BLaER1 treated with 17β-estradiol and CSF1 and Interleukin-3, amounts not matched to agents 10 nM and 100 nM (cell line): ENCODE measurements at regions not wholly inside any gene's neighbourhood (a gene's known extent, or its start where the extent isn't known, plus 50 kb on each side); places are given as distances from the start of the nearest gene placed in this dataset.

Experiments used
- H3K27ac ChIP-seq, 11 experiments: shearing (Covaris generic); formaldehyde crosslinking; 2 replicates each; pipeline ENCODE4 v1.8.1; 2022
- H3K27me3 ChIP-seq, 11 experiments: shearing (Covaris generic); formaldehyde crosslinking; 2 replicates each; pipeline ENCODE4 v1.8.1; 2022
- H3K36me3 ChIP-seq, 11 experiments: shearing (Covaris generic); formaldehyde crosslinking; 2 replicates each; pipeline ENCODE4 v1.8.1; 2022
- H3K4me1 ChIP-seq, 10 experiments: shearing (Covaris generic); formaldehyde crosslinking; 2 replicates each; pipeline ENCODE4 v1.8.1; 2022
- H3K4me2 ChIP-seq, 11 experiments: shearing (Covaris generic); formaldehyde crosslinking; 2 replicates each; pipeline ENCODE4 v1.8.1; 2022
- H3K4me3 ChIP-seq, 10 experiments: shearing (Covaris generic); formaldehyde crosslinking; 2 replicates each; pipeline ENCODE4 v1.8.1; 2022
- H3K9ac ChIP-seq, 11 experiments: shearing (Covaris generic); formaldehyde crosslinking; 2 replicates each; pipeline ENCODE4 v1.8.1; 2022
- H3K9me3 ChIP-seq, 11 experiments: shearing (Covaris generic); formaldehyde crosslinking; replicated peaks in 1 of 11; 2 replicates each; pipeline ENCODE4 v1.8.1; 2022
- H4K20me1 ChIP-seq, 11 experiments: shearing (Covaris generic); formaldehyde crosslinking; 2 replicates each; pipeline ENCODE4 v1.8.1; 2022
- Cebpa-rat ChIP-seq, 11 experiments: shearing (Covaris generic); IDR thresholded peaks; 2 replicates each; pipeline ENCODE4 v1.8.1; 2022

- no peaks in the 10 kb centered on the region for H4K20me1 ChIP-seq
- H3K9me3 ChIP-seq, result peaks cover 0 to 29% (median 19%) of the 10 kb centered on the region in 11 experiments; a peak in 21 of 22 replicates
- H3K4me1 ChIP-seq, result peaks cover 7 to 31% (median 20%) of the 10 kb centered on the region in 10 experiments
- no peaks in the 10 kb centered on the region for H3K27me3 ChIP-seq
- no peak overlapping the region for H3K9ac ChIP-seq
- no peak for TF ChIP-seq Cebpa-rat (IDR thresholded peaks at IDR 0.05)
- peak overlapping the region in 1 of 11 experiments; percentile 33; a peak in 2 of 22 replicates for H3K27ac ChIP-seq
- no peak overlapping the region for H3K4me3 ChIP-seq
- H3K36me3 ChIP-seq, result no peaks in the 10 kb centered on the region
- H3K4me2 ChIP-seq, result peak overlapping the region in 8 of 11 experiments; percentile 16 to 70 (median 56); a peak in 10 of 22 replicates
Observed at GRCh38 chr5:6859951-6860638, 146.9 kb downstream of the TENT4A start.

GRCh38 chr5:6861036-6861435, 147.8 kb downstream of the TENT4A start:
- Histone ChIP-seq H3K27me3 (no peaks in the 10 kb centered on the region), H3K4me1 (peaks cover 7 to 40% (median 24%) of the 10 kb centered on the region in 10 experiments), H3K9me3 (peaks cover 0 to 20% (median 13%) of the 10 kb centered on the region in 11 experiments; a peak in 17 of 22 replicates), H3K36me3 (no peaks in the 10 kb centered on the region), H3K9ac (no peak overlapping the region), H3K4me3 (no peak overlapping the region), H3K4me2 (peak overlapping the region in 8 of 11 experiments; percentile 16 to 70 (median 56); a peak in 15 of 22 replicates), H3K27ac (peak overlapping the region in 3 of 11 experiments; percentile 5 to 42 (median 33); a peak in 2 of 22 replicates), H4K20me1 (no peaks in the 10 kb centered on the region)
- TF ChIP-seq Cebpa-rat (IDR thresholded peaks at IDR 0.05), result no peak

- no peaks in the 10 kb centered on the region for H4K20me1 ChIP-seq
- H3K9ac ChIP-seq, result no peak overlapping the region
- no peaks in the 10 kb centered on the region for H3K27me3 ChIP-seq
Observed at GRCh38 chr5:6861667-6862066, 148.4 kb downstream of the TENT4A start.

GRCh38 chr5:6862306-6862705, 149.1 kb downstream of the TENT4A start:
- Histone ChIP-seq H3K27me3 (no peaks in the 10 kb centered on the region), H3K4me2 (no peak overlapping the region), H3K4me3 (no peak overlapping the region), H3K9ac (no peak overlapping the region), H3K9me3 (peaks cover 0 to 20% (median 13%) of the 10 kb centered on the region in 11 experiments; a peak in 17 of 22 replicates), H4K20me1 (no peaks in the 10 kb centered on the region), H3K36me3 (no peaks in the 10 kb centered on the region), H3K27ac (no peak overlapping the region), H3K4me1 (peaks cover 0 to 41% (median 24%) of the 10 kb centered on the region in 10 experiments; a peak in 16 of 20 replicates)
- no peak for TF ChIP-seq Cebpa-rat (IDR thresholded peaks at IDR 0.05)

More at GRCh38 chr5:6861667-6862066, 148.4 kb downstream of the TENT4A start:
- Histone ChIP-seq H3K36me3 (no peaks in the 10 kb centered on the region), H3K9me3 (peaks cover 0 to 20% (median 13%) of the 10 kb centered on the region in 11 experiments; a peak in 17 of 22 replicates), H3K4me2 (peak overlapping the region in 4 of 11 experiments; percentile 55 to 65 (median 58); a peak in 6 of 22 replicates), H3K4me1 (peaks cover 2 to 41% (median 24%) of the 10 kb centered on the region in 10 experiments), H3K4me3 (no peak overlapping the region), H3K27ac (no peak overlapping the region)
- TF ChIP-seq Cebpa-rat (IDR thresholded peaks at IDR 0.05), result no peak

- no peak overlapping the region for H3K27ac ChIP-seq
- no peaks in the 10 kb centered on the region for H3K36me3 ChIP-seq
- H3K27me3 ChIP-seq, result no peaks in the 10 kb centered on the region
- no peak overlapping the region for H3K4me2 ChIP-seq
- peaks cover 0 to 12% (median 3%) of the 10 kb centered on the region in 10 experiments; a peak in 7 of 20 replicates for H3K4me1 ChIP-seq
- H3K9me3 ChIP-seq, result peaks cover 0 to 7% (median 6%) of the 10 kb centered on the region in 11 experiments; a peak in 13 of 22 replicates
- no peak overlapping the region for H3K4me3 ChIP-seq
- H4K20me1 ChIP-seq, result no peaks in the 10 kb centered on the region
- no peak overlapping the region for H3K9ac ChIP-seq
- no peak for TF ChIP-seq Cebpa-rat (IDR thresholded peaks at IDR 0.05)
Observed at GRCh38 chr5:6867712-6868111, 154.5 kb downstream of the TENT4A start.

- no peaks in the 10 kb centered on the region for H4K20me1 ChIP-seq
- no peak overlapping the region for H3K27ac ChIP-seq
- no peak overlapping the region for H3K4me3 ChIP-seq
- no peaks in the 10 kb centered on the region for H3K27me3 ChIP-seq
- no peak for TF ChIP-seq Cebpa-rat (IDR thresholded peaks at IDR 0.05)
- no peak overlapping the region for H3K9ac ChIP-seq
- peaks cover 0 to 3% (median 1%) of the 10 kb centered on the region in 11 experiments; a peak in 9 of 22 replicates for H3K9me3 ChIP-seq
- H3K4me1 ChIP-seq, result peaks cover 0 to 12% (median 3%) of the 10 kb centered on the region in 10 experiments; a peak in 7 of 20 replicates
- no peak overlapping the region for H3K4me2 ChIP-seq
- no peaks in the 10 kb centered on the region for H3K36me3 ChIP-seq
Observed at GRCh38 chr5:6868171-6868570, 154.9 kb downstream of the TENT4A start.

- no peaks in the 10 kb centered on the region for H3K27me3 ChIP-seq
- H3K4me1 ChIP-seq, result peaks cover 0 to 12% (median 3%) of the 10 kb centered on the region in 10 experiments; a peak in 7 of 20 replicates
- no peaks in the 10 kb centered on the region for H4K20me1 ChIP-seq
- H3K27ac ChIP-seq, result no peak overlapping the region
- no peak overlapping the region for H3K4me2 ChIP-seq
- no peak overlapping the region for H3K4me3 ChIP-seq
- H3K9me3 ChIP-seq, result no peaks in the 10 kb centered on the region; a peak in 2 of 22 replicates
- no peak for TF ChIP-seq Cebpa-rat (IDR thresholded peaks at IDR 0.05)
- H3K36me3 ChIP-seq, result no peaks in the 10 kb centered on the region
- no peak overlapping the region for H3K9ac ChIP-seq
Observed at GRCh38 chr5:6868575-6869215, 155.5 kb downstream of the TENT4A start.

GRCh38 chr5:6869677-6870076, 156.4 kb downstream of the TENT4A start:
- no peak overlapping the region for H3K4me3 ChIP-seq
- H3K9me3 ChIP-seq, result no peaks in the 10 kb centered on the region; a peak in 2 of 22 replicates
- H3K36me3 ChIP-seq, result no peaks in the 10 kb centered on the region
- no peak overlapping the region for H3K4me2 ChIP-seq
- H3K27ac ChIP-seq, result no peak overlapping the region
- H4K20me1 ChIP-seq, result no peaks in the 10 kb centered on the region
- no peaks in the 10 kb centered on the region for H3K27me3 ChIP-seq
- H3K9ac ChIP-seq, result no peak overlapping the region
- peaks cover 0 to 12% (median 3%) of the 10 kb centered on the region in 10 experiments; a peak in 7 of 20 replicates for H3K4me1 ChIP-seq
- no peak for TF ChIP-seq Cebpa-rat (IDR thresholded peaks at IDR 0.05)

GRCh38 chr5:6872441-6873160, 159.4 kb downstream of the TENT4A start:
- Histone ChIP-seq H3K9ac (no peak overlapping the region), H3K4me3 (no peak overlapping the region), H3K4me2 (no peak overlapping the region), H3K4me1 (no peaks in the 10 kb centered on the region), H3K27me3 (no peaks in the 10 kb centered on the region), H3K36me3 (no peaks in the 10 kb centered on the region), H4K20me1 (no peaks in the 10 kb centered on the region), H3K9me3 (no peaks in the 10 kb centered on the region; a peak in 2 of 22 replicates), H3K27ac (no peak overlapping the region)
- TF ChIP-seq Cebpa-rat (IDR thresholded peaks at IDR 0.05), result no peak
